GM12892 (cell line): ENCODE measurements at regions not wholly inside any gene's neighbourhood (a gene's known extent, or its start where the extent isn't known, plus 50 kb on each side); places are given as distances from the start of the nearest gene placed in this dataset.

Experiments
- DNase-seq: peaks from one replicate; pipeline ENCODE4 v3.0.0; 2011; ENCODE audit not compliant: insufficient read length
- FAIRE-seq: peaks from 2 replicates; lab custom pipeline; 2011; peaks lifted over from hg19 to GRCh38; lab: Jason Lieb, UNC
- POLR2A ChIP-seq: IDR thresholded peaks from 2 replicates; pipeline ENCODE4 v1.6.1; 2011; ENCODE audit warnings: low read depth, low read length, control low read depth
- POLR2AphosphoS5 ChIP-seq: IDR thresholded peaks from 2 replicates; pipeline ENCODE4 v1.6.1; 2011; ENCODE audit warnings: low read depth, low read length, control low read depth
- TAF1 ChIP-seq: IDR thresholded peaks from 2 replicates; pipeline ENCODE4 v1.6.1; 2011; ENCODE audit warnings: low read depth, mild to moderate bottlenecking, control low read depth, low read length, borderline replicate concordance

- no peak for TF ChIP-seq POLR2AphosphoS5
- no peak for TF ChIP-seq TAF1
- no peak for FAIRE-seq
Measured at GRCh38 chr4:66602622-66603021, 932.3 kb upstream of the EPHA5 start.

GRCh38 chr4:66591968-66592367 is 921.7 kb upstream of the EPHA5 start:
- DNase-seq = no peak
- TF ChIP-seq TAF1 = no peak

More at GRCh38 chr4:66602622-66603021, 932.3 kb upstream of the EPHA5 start:
- no peak for DNase-seq

GRCh38 chr4:66590488-66591215 is 920.4 kb upstream of the EPHA5 start:
- FAIRE-seq = no peak

More at GRCh38 chr4:66591968-66592367, 921.7 kb upstream of the EPHA5 start:
- FAIRE-seq = no peak

GRCh38 chr4:66589183-66589582 is 918.9 kb upstream of the EPHA5 start:
- TF ChIP-seq POLR2AphosphoS5 = no peak
- TF ChIP-seq POLR2A = no peak
- no peak for TF ChIP-seq TAF1
- DNase-seq = no peak
- FAIRE-seq = no peak

More at GRCh38 chr4:66590488-66591215, 920.4 kb upstream of the EPHA5 start:
- DNase-seq = no peak
- no peak for TF ChIP-seq TAF1
- no peak for TF ChIP-seq POLR2A
- no peak for TF ChIP-seq POLR2AphosphoS5

GRCh38 chr4:66585767-66586166 is 915.5 kb upstream of the EPHA5 start:
- TF ChIP-seq POLR2A = no peak
- TF ChIP-seq TAF1 = no peak
- no peak for TF ChIP-seq POLR2AphosphoS5
- no peak for DNase-seq
- no peak for FAIRE-seq

GRCh38 chr4:66577922-66578321 is 907.6 kb upstream of the EPHA5 start:
- DNase-seq = no peak
- no peak for FAIRE-seq
- no peak for TF ChIP-seq POLR2AphosphoS5
- no peak for TF ChIP-seq POLR2A
- TF ChIP-seq TAF1 = no peak

- FAIRE-seq (no peak), DNase-seq (no peak)
- no peak for TF ChIP-seq TAF1
- TF ChIP-seq POLR2A = no peak
- no peak for TF ChIP-seq POLR2AphosphoS5
Measured at GRCh38 chr4:66575008-66575696, 904.9 kb upstream of the EPHA5 start.

- DNase-seq = no peak
- no peak for FAIRE-seq
- TF ChIP-seq POLR2AphosphoS5 = no peak
- no peak for TF ChIP-seq POLR2A
- TF ChIP-seq TAF1 = no peak
Measured at GRCh38 chr4:66574145-66574978, 904.1 kb upstream of the EPHA5 start.

GRCh38 chr4:66572949-66573348 is 902.7 kb upstream of the EPHA5 start:
- DNase-seq = no peak
- TF ChIP-seq TAF1 = no peak
- no peak for TF ChIP-seq POLR2AphosphoS5
- no peak for TF ChIP-seq POLR2A
- FAIRE-seq = no peak

GRCh38 chr4:66571145-66571695 is 900.9 kb upstream of the EPHA5 start:
- DNase-seq (no peak), FAIRE-seq (no peak)

GRCh38 chr4:66569228-66569627 is 898.9 kb upstream of the EPHA5 start:
- FAIRE-seq = no peak

More at GRCh38 chr4:66571145-66571695, 900.9 kb upstream of the EPHA5 start:
- TF ChIP-seq POLR2AphosphoS5 = no peak
- no peak for TF ChIP-seq POLR2A
- TF ChIP-seq TAF1 = no peak

More at GRCh38 chr4:66569228-66569627, 898.9 kb upstream of the EPHA5 start:
- no peak for DNase-seq
- TF ChIP-seq POLR2AphosphoS5 (no peak), TAF1 (no peak), POLR2A (no peak)
